ENCODE measurements at regions not wholly inside any gene's neighbourhood (a gene's known extent, or its start where the extent isn't known, plus 50 kb on each side); places are given as distances from the start of the nearest gene placed in this dataset.

GRCh38 chr11:92819830-92820229 is 149.6 kb upstream of the MTNR1B start:
- TF ChIP-seq CTCF (IDR thresholded peaks at IDR 0.05; ENCODE audit: borderline replicate concordance, extremely low read depth, low read length, poor library complexity, severe bottlenecking) (no peak), EZH2 (IDR thresholded peaks at IDR 0.05; ENCODE audit: borderline replicate concordance, low read depth, low read length, severe bottlenecking) (no peak)
